ENCODE measurements at regions not wholly inside any gene's neighbourhood (a gene's known extent, or its start where the extent isn't known, plus 50 kb on each side); places are given as distances from the start of the nearest gene placed in this dataset.
"Not testable (repeated sequence)": the region's sequence is repeated elsewhere in the genome, so short reads cannot be mapped to it uniquely, and the experiment has no call there.

DNA sequence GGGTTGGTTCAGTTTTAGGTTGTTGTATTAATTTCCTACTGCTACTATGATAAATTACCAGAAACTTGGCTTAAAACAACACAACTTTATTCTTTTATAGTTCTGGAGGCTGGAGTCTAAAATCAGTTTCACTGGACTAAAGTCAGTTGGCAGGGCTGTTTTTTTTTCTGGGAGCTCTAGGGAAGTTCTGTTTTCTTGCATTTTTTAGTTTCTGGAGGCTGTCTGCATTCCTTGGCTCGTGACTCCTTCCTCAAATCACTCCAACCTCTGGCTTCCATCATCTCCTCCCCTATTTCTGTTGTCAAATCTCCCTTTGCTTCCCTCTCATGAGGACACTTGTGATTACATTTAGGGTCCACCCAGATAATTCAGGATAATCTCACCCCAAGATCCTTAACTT, 51.3 kb upstream of the SUB1 start:
- Histone ChIP-seq H3K27ac (peak overlapping the region; percentile 60 to 70), H3K36me3 (no peaks in the 10 kb centered on the region), H3K9me3 (no peaks in the 10 kb centered on the region), H3K27me3 (no peaks in the 10 kb centered on the region), H3K4me3 (no peak overlapping the region), H3K4me1 (peaks cover 0 to 16% of the 10 kb centered on the region in 2 donors)
- intact Hi-C loops (cut with DNase I) = loop anchor here (2.0 kb wide), 1 partner anchor 51 kb away; the partner anchor contains the start of gene SUB1
- TF ChIP-seq, protein P1, sequence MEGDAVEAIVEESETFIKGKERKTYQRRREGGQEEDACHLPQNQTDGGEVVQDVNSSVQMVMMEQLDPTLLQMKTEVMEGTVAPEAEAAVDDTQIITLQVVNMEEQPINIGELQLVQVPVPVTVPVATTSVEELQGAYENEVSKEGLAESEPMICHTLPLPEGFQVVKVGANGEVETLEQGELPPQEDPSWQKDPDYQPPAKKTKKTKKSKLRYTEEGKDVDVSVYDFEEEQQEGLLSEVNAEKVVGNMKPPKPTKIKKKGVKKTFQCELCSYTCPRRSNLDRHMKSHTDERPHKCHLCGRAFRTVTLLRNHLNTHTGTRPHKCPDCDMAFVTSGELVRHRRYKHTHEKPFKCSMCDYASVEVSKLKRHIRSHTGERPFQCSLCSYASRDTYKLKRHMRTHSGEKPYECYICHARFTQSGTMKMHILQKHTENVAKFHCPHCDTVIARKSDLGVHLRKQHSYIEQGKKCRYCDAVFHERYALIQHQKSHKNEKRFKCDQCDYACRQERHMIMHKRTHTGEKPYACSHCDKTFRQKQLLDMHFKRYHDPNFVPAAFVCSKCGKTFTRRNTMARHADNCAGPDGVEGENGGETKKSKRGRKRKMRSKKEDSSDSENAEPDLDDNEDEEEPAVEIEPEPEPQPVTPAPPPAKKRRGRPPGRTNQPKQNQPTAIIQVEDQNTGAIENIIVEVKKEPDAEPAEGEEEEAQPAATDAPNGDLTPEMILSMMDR (IDR thresholded peaks at IDR 0.05) = no peak
- no peak for DNase-seq (ENCODE audit: low spot score in 2 of 2)

DNA sequence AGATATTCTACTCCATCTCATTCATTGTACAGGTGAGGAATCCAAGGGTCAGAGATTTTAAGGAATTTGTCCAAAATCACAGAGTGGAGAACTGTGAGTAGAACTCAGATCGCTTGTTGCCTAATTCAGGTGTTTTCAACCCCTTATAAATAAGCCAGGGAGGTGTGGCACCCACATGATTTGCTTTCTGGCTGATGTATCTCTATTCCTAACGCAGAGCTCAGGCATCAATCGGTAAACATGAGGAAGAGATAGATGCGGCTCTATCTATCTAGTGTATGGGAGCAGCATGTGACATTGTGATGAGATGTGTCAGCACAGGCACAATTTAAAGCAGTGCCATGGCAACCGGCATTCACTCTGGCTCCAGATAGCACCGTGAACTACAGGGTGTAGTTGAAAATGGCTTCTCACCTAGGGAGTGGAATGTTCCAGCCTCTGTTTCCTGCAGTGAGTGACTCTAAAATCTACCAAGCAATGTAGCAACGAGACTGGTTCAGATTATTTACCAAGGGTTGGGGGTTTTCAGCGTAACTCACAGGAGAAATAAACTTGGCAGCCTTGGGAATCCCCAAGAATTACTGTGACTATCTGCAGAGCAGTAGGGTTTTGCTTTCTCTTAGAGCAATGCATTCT, 53.4 kb upstream of the SUB1 start:
- TF ChIP-seq, protein P1 (IDR thresholded peaks at IDR 0.05) = no peak
- intact Hi-C loops (cut with DNase I) = no loop called here
- H3K27me3 ChIP-seq = no peaks in the 10 kb centered on the region
- H3K9me3 ChIP-seq = no peaks in the 10 kb centered on the region
- DNase-seq (ENCODE audit: low spot score in 2 of 2) = no peak
- peaks cover 0 to 16% of the 10 kb centered on the region in 2 donors for H3K4me1 ChIP-seq
- peak overlapping the region in 1 of 2 donors; percentile 72 for H3K27ac ChIP-seq
- H3K4me3 ChIP-seq = no peak overlapping the region
- no peaks in the 10 kb centered on the region for H3K36me3 ChIP-seq

- H3K9me3 ChIP-seq; H3K4me1 ChIP-seq; H3K27me3 ChIP-seq; intact Hi-C loops (cut with DNase I); DNase-seq (ENCODE audit: low spot score in 2 of 2); H3K36me3 ChIP-seq; H3K27ac ChIP-seq; H3K4me3 ChIP-seq: not testable (repeated sequence)
Measured at GRCh38 chr5:32527321-32527720, 58.0 kb upstream of the SUB1 start.

- intact Hi-C loops (cut with DNase I) = no loop called here
- no peaks in the 10 kb centered on the region for H3K36me3 ChIP-seq
- no peak overlapping the region for H3K4me3 ChIP-seq
- TF ChIP-seq, protein P1 (IDR thresholded peaks at IDR 0.05) = no peak
- peaks cover 0 to 8% of the 10 kb centered on the region in 2 donors for H3K4me1 ChIP-seq
- DNase-seq (ENCODE audit: low spot score in 2 of 2) = no peak
- H3K27ac ChIP-seq = peak overlapping the region in 1 of 2 donors; percentile 26
- no peaks in the 10 kb centered on the region for H3K27me3 ChIP-seq
- H3K9me3 ChIP-seq = no peaks in the 10 kb centered on the region
Measured at GRCh38 chr5:32526810-32527209, 58.5 kb upstream of the SUB1 start.

- TF ChIP-seq, protein P1 (IDR thresholded peaks at IDR 0.05) = no peak
- Histone ChIP-seq H3K4me3 (no peak overlapping the region), H3K27me3 (no peaks in the 10 kb centered on the region), H3K36me3 (no peaks in the 10 kb centered on the region), H3K9me3 (no peaks in the 10 kb centered on the region), H3K4me1 (no peaks in the 10 kb centered on the region), H3K27ac (no peak overlapping the region)
- intact Hi-C loops (cut with DNase I) = no loop called here
- no peak for DNase-seq (ENCODE audit: low spot score in 2 of 2)
Measured at GRCh38 chr5:32523625-32524024, 61.7 kb upstream of the SUB1 start.

DNA sequence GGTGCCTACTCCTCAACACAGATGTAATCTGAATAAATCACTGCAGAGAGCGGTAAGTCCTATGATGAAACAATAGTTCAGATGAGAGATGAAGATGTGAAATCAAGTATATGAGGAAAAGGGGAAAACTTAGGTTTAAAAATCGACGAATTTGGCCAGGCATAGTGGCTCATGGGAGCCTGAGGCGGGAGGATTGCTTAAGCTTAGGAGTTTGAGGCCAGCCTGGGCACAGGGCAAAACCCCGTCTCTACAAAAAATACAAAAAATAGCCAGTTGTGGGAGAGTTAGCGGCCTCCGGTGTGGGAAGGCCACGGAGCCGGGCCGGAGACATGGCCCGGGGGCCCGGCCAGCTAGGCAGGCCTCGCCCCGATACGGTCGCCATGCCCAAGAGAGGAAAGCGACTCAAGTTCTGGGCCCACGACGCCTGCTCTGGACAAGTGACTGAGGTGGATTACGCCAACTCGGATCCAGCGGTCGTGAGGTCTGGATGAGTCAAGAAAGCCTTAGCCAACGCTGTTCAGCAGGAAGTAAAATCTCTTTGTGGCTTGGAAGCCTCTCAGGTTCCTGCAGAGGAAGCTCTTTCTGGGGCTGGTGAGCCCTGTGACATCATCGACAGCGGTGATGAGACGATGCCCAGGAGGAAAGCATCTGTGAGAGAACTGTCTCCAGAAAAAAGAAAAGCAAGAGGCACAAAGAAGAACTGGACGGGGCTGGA, 62.8 kb upstream of the SUB1 start:
- peak in 1 of 2 donors; percentile 33 for DNase-seq (ENCODE audit: low spot score in 2 of 2)

More for the DNA sequence above, 62.8 kb upstream of the SUB1 start:
- Histone ChIP-seq H3K36me3 (no peaks in the 10 kb centered on the region), H3K4me1 (no peaks in the 10 kb centered on the region), H3K4me3 (no peak overlapping the region), H3K9me3 (no peaks in the 10 kb centered on the region), H3K27me3 (no peaks in the 10 kb centered on the region), H3K27ac (no peak overlapping the region)
- intact Hi-C loops (cut with DNase I) = no loop called here
- TF ChIP-seq, protein P1 (IDR thresholded peaks at IDR 0.05) = no peak
